Parathyroid adenoma (tissue), 2 donors: ENCODE measurements at regions not wholly inside any gene's neighbourhood (a gene's known extent, or its start where the extent isn't known, plus 50 kb on each side); places are given as distances from the start of the nearest gene placed in this dataset.
A peak's percentile ranks its signal among the peaks of the same experiment; 100 is the strongest.
"Not testable (repeated sequence)": the region's sequence is repeated elsewhere in the genome, so short reads cannot be mapped to it uniquely, and the experiment has no call there.

Experiments used
- H2AFZ ChIP-seq: fragments of 300-600 bp; sonication (generic); one replicate; pipeline ENCODE4 v1.7.0; 2017; ENCODE audit warnings: antibody characterized with exemption, mild to moderate bottlenecking
- H3K27ac ChIP-seq: fragments of 300-600 bp; sonication (generic); one replicate; pipeline ENCODE4 v1.7.0; 2017
- H3K27me3 ChIP-seq: fragments of 300-600 bp; sonication (generic); one replicate; pipeline ENCODE4 v1.7.0; 2017; ENCODE audit warnings: low read length; ENCODE audit not compliant: control insufficient read depth, insufficient read depth
- H3K36me3 ChIP-seq: fragments of 300-600 bp; sonication (generic); one replicate; pipeline ENCODE4 v1.7.0; 2017; ENCODE audit warnings: low read length; ENCODE audit not compliant: control insufficient read depth, insufficient read depth
- H3K4me1 ChIP-seq: fragments of 300-600 bp; sonication (generic); one replicate; pipeline ENCODE4 v1.7.0; 2017; ENCODE audit warnings: control low read depth
- H3K4me2 ChIP-seq: fragments of 300-600 bp; sonication (generic); one replicate; pipeline ENCODE4 v1.7.0; 2017; ENCODE audit warnings: low read length
- H3K4me3 ChIP-seq: fragments of 300-600 bp; sonication (generic); one replicate; pipeline ENCODE4 v1.7.0; 2017; ENCODE audit warnings: low read depth, low read length
- H3K79me2 ChIP-seq: fragments of 300-600 bp; sonication (generic); one replicate; pipeline ENCODE4 v1.7.0; 2017; ENCODE audit warnings: control low read depth
- H3K9ac ChIP-seq: fragments of 300-600 bp; sonication (generic); one replicate; pipeline ENCODE4 v1.7.0; 2017; ENCODE audit warnings: mild to moderate bottlenecking
- H3K9me3 ChIP-seq: fragments of 300-600 bp; sonication (generic); one replicate; pipeline ENCODE4 v1.7.0; 2017; ENCODE audit warnings: low read length; ENCODE audit not compliant: control insufficient read depth
- CTCF ChIP-seq: fragments of 300-600 bp; sonication (generic); IDR thresholded peaks from one replicate; pipeline ENCODE4 v1.7.0; 2017; ENCODE audit warnings: antibody characterized with exemption, mild to moderate bottlenecking
- donor health status: primary hyperparathyroidism.

GRCh38 chr7:98762620-98763019 lies 107.2 kb downstream of the TMEM130 start:
- Histone ChIP-seq H3K27me3 (no peaks in the 10 kb centered on the region), H3K4me1 (no peaks in the 10 kb centered on the region), H3K36me3 (no peaks in the 10 kb centered on the region), H3K79me2 (no peaks in the 10 kb centered on the region), H3K4me3 (no peak overlapping the region), H3K4me2 (no peak overlapping the region), H2AFZ (no peak overlapping the region), H3K9ac (no peak overlapping the region), H3K9me3 (no peaks in the 10 kb centered on the region), H3K27ac (no peak overlapping the region)
- no peak for TF ChIP-seq CTCF

- H2AFZ ChIP-seq = no peak overlapping the region
- no peaks in the 10 kb centered on the region for H3K79me2 ChIP-seq
- no peak overlapping the region for H3K4me2 ChIP-seq
- H3K4me3 ChIP-seq = no peak overlapping the region
- no peak for TF ChIP-seq CTCF
- H3K9ac ChIP-seq = no peak overlapping the region
- no peaks in the 10 kb centered on the region for H3K36me3 ChIP-seq
- no peaks in the 10 kb centered on the region for H3K27me3 ChIP-seq
- no peak overlapping the region for H3K27ac ChIP-seq
- H3K9me3 ChIP-seq = no peaks in the 10 kb centered on the region
- H3K4me1 ChIP-seq = no peaks in the 10 kb centered on the region
Measured at GRCh38 chr7:98763441-98763840, 106.4 kb downstream of the TMEM130 start.

GRCh38 chr7:98764946-98765345 lies 104.9 kb downstream of the TMEM130 start:
- Histone ChIP-seq H3K9me3 (no peaks in the 10 kb centered on the region), H3K79me2 (no peaks in the 10 kb centered on the region), H3K9ac (no peak overlapping the region), H3K27ac (no peak overlapping the region), H3K36me3 (no peaks in the 10 kb centered on the region), H2AFZ (no peak overlapping the region), H3K27me3 (no peaks in the 10 kb centered on the region), H3K4me3 (no peak overlapping the region), H3K4me1 (no peaks in the 10 kb centered on the region), H3K4me2 (no peak overlapping the region)
- TF ChIP-seq CTCF = no peak

- not testable (repeated sequence) for H3K27ac ChIP-seq, H3K4me2 ChIP-seq, H3K79me2 ChIP-seq, H3K27me3 ChIP-seq, H3K36me3 ChIP-seq, H3K4me3 ChIP-seq, H3K4me1 ChIP-seq, H3K9me3 ChIP-seq, H3K9ac ChIP-seq, H2AFZ ChIP-seq
Measured at GRCh38 chr7:98770085-98770484, 99.7 kb downstream of the TMEM130 start.

- H3K36me3 ChIP-seq = no peaks in the 10 kb centered on the region
- H3K79me2 ChIP-seq = no peaks in the 10 kb centered on the region
- no peak overlapping the region for H3K9ac ChIP-seq
- H3K4me2 ChIP-seq = no peak overlapping the region
- H3K9me3 ChIP-seq = no peaks in the 10 kb centered on the region
- peak overlapping the region; percentile 53 for H2AFZ ChIP-seq
- H3K4me1 ChIP-seq = no peaks in the 10 kb centered on the region
- H3K27me3 ChIP-seq = no peaks in the 10 kb centered on the region
- no peak overlapping the region for H3K27ac ChIP-seq
- no peak for TF ChIP-seq CTCF
- H3K4me3 ChIP-seq = no peak overlapping the region
Measured at GRCh38 chr7:98771519-98771918, 98.3 kb downstream of the TMEM130 start.
